ENCODE measurements at regions not wholly inside any gene's neighbourhood (a gene's known extent, or its start where the extent isn't known, plus 50 kb on each side); places are given as distances from the start of the nearest gene placed in this dataset.

DNA sequence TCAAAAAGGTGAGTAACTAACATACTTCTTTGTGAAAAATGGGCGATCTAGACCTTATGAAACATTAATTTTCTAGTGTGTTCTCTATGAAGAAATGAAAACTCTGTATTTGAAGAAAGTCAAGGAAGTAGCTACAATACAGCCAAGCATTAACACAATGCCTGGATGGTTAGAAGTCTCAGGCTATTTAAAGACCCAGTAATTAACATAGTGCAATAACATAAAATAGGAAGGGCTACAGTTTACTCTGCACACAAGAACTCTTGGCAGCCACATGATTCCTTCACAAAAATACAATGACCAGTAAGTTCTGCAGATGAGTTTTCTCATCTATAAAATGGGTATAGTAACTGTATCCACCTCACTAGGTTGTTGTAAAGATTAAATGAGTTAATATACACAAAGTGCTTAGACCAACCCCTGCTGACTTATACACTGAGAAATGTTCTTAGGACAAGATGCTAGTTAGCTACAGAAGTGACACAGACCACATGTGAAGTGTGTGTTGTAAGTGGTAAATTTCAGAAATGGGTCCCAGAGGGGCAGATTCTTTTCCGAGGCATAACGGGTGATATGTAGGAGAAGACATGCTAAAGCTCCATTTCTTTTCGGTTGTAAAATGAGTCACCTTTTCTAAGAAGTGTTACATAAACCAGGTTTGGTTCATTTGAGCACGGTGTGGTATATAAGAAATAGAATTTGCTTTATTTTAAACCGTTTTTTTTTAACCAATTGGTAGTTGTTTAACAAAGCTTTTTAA is 61.8 kb downstream of the CXCR4 start:
- POLR2A ChIA-PET = no interaction called here
- Mint-ChIP-seq H3K36me3 (no peaks in the 10 kb centered on the region), H3K27me3 (ENCODE audit: low read depth) (no peaks in the 10 kb centered on the region), H3K9me3 (peaks cover 4% of the 10 kb centered on the region), H3K4me3 (no peak overlapping the region), H3K27ac (no peak overlapping the region), H3K4me1 (peaks cover 13% of the 10 kb centered on the region)
- CTCF ChIA-PET = interaction anchor here (0.6 kb wide), 1 partner anchor 105 kb away, joined by 4 read pairs; no protein-coding TSS in a partner anchor
- DNase-seq (ENCODE audit: low spot score) = no peak
- no peak for ATAC-seq
- TF ChIP-seq SMAD3 (CRISPR knock-in tag; IDR thresholded peaks at IDR 0.05; ENCODE audit: borderline replicate concordance) (no peak), ZNF121 (CRISPR knock-in tag; IDR thresholded peaks at IDR 0.05) (no peak), ZNF317 (CRISPR knock-in tag; IDR thresholded peaks at IDR 0.05; ENCODE audit: borderline replicate concordance, low read depth) (no peak)

DNA sequence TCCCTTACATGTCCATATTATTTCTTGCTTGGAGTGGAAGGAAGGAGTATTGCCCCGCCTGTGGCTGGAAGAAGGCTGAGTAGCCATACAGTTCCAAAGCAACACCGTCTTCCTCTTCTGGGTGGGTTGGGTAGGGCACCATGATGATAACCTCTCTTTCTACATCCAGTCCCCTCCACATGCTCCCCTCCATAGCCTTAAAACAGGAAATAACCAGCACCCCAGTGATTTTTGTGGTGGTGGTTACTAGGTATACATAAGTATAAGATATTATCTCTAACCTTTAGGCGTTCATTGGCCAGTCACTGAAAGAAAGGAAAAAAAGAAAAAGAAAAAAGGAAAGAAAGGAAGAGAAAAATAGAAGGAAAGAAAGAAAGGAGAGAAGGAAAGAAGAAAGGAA is 63.1 kb downstream of the CXCR4 start:
- Mint-ChIP-seq H3K36me3 (no peaks in the 10 kb centered on the region), H3K4me1 (peaks cover 7% of the 10 kb centered on the region), H3K4me3 (no peak overlapping the region), H3K9me3 (peaks cover 4% of the 10 kb centered on the region), H3K27ac (no peak overlapping the region), H3K27me3 (ENCODE audit: low read depth) (no peaks in the 10 kb centered on the region)
- ATAC-seq = no peak
- CTCF ChIA-PET = interaction anchor here (0.7 to 1.7 kb wide), 2 partner anchors 57 to 203 kb away, joined by 4 read pairs; no protein-coding TSS in a partner anchor
- TF ChIP-seq CBFB (CRISPR knock-in tag; IDR thresholded peaks at IDR 0.05; ENCODE audit: low read depth) (no peak), CREM (CRISPR knock-in tag; IDR thresholded peaks at IDR 0.05) (no peak), FOXK1 (CRISPR knock-in tag; IDR thresholded peaks at IDR 0.05) (no peak), TP53 (CRISPR knock-in tag; IDR thresholded peaks at IDR 0.05) (no peak), ARID4B (CRISPR knock-in tag; IDR thresholded peaks at IDR 0.05; ENCODE audit: borderline replicate concordance) (no peak), ETV6 (CRISPR knock-in tag; IDR thresholded peaks at IDR 0.05) (no peak), ZBTB21 (CRISPR knock-in tag; IDR thresholded peaks at IDR 0.05; ENCODE audit: borderline replicate concordance) (no peak), ZMAT4 (CRISPR knock-in tag; IDR thresholded peaks at IDR 0.05) (no peak), HMGA2 (CRISPR knock-in tag; IDR thresholded peaks at IDR 0.05) (no peak), MYBL2 (CRISPR knock-in tag; IDR thresholded peaks at IDR 0.05) (no peak), OVOL2 (CRISPR knock-in tag; IDR thresholded peaks at IDR 0.05; ENCODE audit: borderline replicate concordance) (no peak), ELF4 (CRISPR knock-in tag; IDR thresholded peaks at IDR 0.05; ENCODE audit: low read depth) (no peak)
- TF ChIP-seq, protein P1, sequence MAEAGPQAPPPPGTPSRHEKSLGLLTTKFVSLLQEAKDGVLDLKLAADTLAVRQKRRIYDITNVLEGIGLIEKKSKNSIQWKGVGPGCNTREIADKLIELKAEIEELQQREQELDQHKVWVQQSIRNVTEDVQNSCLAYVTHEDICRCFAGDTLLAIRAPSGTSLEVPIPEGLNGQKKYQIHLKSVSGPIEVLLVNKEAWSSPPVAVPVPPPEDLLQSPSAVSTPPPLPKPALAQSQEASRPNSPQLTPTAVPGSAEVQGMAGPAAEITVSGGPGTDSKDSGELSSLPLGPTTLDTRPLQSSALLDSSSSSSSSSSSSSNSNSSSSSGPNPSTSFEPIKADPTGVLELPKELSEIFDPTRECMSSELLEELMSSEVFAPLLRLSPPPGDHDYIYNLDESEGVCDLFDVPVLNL (CRISPR knock-in tag; IDR thresholded peaks at IDR 0.05; ENCODE audit: borderline replicate concordance, low read depth) = no peak
- TF ChIP-seq, protein P2, sequence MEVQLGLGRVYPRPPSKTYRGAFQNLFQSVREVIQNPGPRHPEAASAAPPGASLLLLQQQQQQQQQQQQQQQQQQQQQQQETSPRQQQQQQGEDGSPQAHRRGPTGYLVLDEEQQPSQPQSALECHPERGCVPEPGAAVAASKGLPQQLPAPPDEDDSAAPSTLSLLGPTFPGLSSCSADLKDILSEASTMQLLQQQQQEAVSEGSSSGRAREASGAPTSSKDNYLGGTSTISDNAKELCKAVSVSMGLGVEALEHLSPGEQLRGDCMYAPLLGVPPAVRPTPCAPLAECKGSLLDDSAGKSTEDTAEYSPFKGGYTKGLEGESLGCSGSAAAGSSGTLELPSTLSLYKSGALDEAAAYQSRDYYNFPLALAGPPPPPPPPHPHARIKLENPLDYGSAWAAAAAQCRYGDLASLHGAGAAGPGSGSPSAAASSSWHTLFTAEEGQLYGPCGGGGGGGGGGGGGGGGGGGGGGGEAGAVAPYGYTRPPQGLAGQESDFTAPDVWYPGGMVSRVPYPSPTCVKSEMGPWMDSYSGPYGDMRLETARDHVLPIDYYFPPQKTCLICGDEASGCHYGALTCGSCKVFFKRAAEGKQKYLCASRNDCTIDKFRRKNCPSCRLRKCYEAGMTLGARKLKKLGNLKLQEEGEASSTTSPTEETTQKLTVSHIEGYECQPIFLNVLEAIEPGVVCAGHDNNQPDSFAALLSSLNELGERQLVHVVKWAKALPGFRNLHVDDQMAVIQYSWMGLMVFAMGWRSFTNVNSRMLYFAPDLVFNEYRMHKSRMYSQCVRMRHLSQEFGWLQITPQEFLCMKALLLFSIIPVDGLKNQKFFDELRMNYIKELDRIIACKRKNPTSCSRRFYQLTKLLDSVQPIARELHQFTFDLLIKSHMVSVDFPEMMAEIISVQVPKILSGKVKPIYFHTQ (CRISPR knock-in tag; IDR thresholded peaks at IDR 0.05) = no peak
- TF ChIP-seq, protein P3, sequence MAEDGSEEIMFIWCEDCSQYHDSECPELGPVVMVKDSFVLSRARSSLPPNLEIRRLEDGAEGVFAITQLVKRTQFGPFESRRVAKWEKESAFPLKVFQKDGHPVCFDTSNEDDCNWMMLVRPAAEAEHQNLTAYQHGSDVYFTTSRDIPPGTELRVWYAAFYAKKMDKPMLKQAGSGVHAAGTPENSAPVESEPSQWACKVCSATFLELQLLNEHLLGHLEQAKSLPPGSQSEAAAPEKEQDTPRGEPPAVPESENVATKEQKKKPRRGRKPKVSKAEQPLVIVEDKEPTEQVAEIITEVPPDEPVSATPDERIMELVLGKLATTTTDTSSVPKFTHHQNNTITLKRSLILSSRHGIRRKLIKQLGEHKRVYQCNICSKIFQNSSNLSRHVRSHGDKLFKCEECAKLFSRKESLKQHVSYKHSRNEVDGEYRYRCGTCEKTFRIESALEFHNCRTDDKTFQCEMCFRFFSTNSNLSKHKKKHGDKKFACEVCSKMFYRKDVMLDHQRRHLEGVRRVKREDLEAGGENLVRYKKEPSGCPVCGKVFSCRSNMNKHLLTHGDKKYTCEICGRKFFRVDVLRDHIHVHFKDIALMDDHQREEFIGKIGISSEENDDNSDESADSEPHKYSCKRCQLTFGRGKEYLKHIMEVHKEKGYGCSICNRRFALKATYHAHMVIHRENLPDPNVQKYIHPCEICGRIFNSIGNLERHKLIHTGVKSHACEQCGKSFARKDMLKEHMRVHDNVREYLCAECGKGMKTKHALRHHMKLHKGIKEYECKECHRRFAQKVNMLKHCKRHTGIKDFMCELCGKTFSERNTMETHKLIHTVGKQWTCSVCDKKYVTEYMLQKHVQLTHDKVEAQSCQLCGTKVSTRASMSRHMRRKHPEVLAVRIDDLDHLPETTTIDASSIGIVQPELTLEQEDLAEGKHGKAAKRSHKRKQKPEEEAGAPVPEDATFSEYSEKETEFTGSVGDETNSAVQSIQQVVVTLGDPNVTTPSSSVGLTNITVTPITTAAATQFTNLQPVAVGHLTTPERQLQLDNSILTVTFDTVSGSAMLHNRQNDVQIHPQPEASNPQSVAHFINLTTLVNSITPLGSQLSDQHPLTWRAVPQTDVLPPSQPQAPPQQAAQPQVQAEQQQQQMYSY (CRISPR knock-in tag; IDR thresholded peaks at IDR 0.05) = no peak
- DNase-seq (ENCODE audit: low spot score) = no peak
- POLR2A ChIA-PET = no interaction called here

Measured in WTC11 (cell line).